IMR-90 (cell line): ENCODE measurements at regions not wholly inside any gene's neighbourhood (a gene's known extent, or its start where the extent isn't known, plus 50 kb on each side); places are given as distances from the start of the nearest gene placed in this dataset.

Source experiments
- ATAC-seq: fragments of 200-7000 bp; cut with Tn5 transposase; 2 replicates; pipeline ENCODE4 v1.9.1; 2020; ENCODE audit warnings: low read depth, mild to moderate bottlenecking, moderate library complexity
- BruUV-seq: library from RNA; stranded (reverse); fragments of 400-500 nt; replicated peaks from 2 replicates; lab custom pipeline; 2021; lab: Mats Ljungman, UMichigan
- CTCF ChIA-PET: fragments of 300-600 bp; formaldehyde crosslinking; extraction: SDS; loops from one replicate; lab custom pipeline; 2021; ENCODE audit warnings: antibody characterized with exemption; lab: Yijun Ruan, JAX
- POLR2A ChIA-PET: fragments of 300-600 bp; sonication (Branson Sonifier 250); formaldehyde crosslinking; loops from one replicate; lab custom pipeline; 2022; ENCODE audit warnings: antibody characterized with exemption; ENCODE audit not compliant: unreplicated experiment; lab: Charles Lee
- DNase-seq: peaks from one replicate; pipeline ENCODE4 v3.0.0; 2013
- H2AFZ ChIP-seq: replicated peaks from 2 replicates; pipeline ENCODE3; 2013; ENCODE audit warnings: low read length, mild to moderate bottlenecking; ENCODE audit not compliant: poor library complexity
- H2AK5ac ChIP-seq: 2 replicates; pipeline ENCODE4 v1.6.1; 2013; ENCODE audit warnings: low read depth, low read length, inconsistent platforms
- H2AK9ac ChIP-seq: replicated peaks from 2 replicates; pipeline ENCODE3; 2013; ENCODE audit warnings: mild to moderate bottlenecking, low read depth, low read length, moderate library complexity; ENCODE audit not compliant: poor library complexity
- H2BK120ac ChIP-seq: 2 replicates; pipeline ENCODE4 v1.6.1; 2013; ENCODE audit warnings: low read depth, low read length, inconsistent platforms
- H2BK15ac ChIP-seq: 3 replicates; pipeline ENCODE4 v1.6.1; 2013; ENCODE audit warnings: low read depth, low read length, inconsistent platforms
- H2BK20ac ChIP-seq: 2 replicates; pipeline ENCODE4 v1.6.1; 2013; ENCODE audit warnings: low read depth, mild to moderate bottlenecking, inconsistent platforms, low read length, moderate library complexity
- H2BK5ac ChIP-seq: 2 replicates; pipeline ENCODE4 v1.6.1; 2013; ENCODE audit warnings: mild to moderate bottlenecking, low read depth, low read length, inconsistent platforms; ENCODE audit not compliant: poor library complexity, severe bottlenecking
- H3K14ac ChIP-seq: replicated peaks from 2 replicates; pipeline ENCODE4 v1.6.1; 2013; ENCODE audit warnings: low read depth, low read length, inconsistent platforms
- H3K18ac ChIP-seq: 2 replicates; pipeline ENCODE4 v1.6.1; 2013; ENCODE audit warnings: low read depth, low read length, control low read depth
- H3K23ac ChIP-seq: 2 replicates; pipeline ENCODE4 v1.6.1; 2013; ENCODE audit warnings: low read depth, low read length, inconsistent platforms
- H3K27ac ChIP-seq: 2 replicates; pipeline ENCODE4 v1.5.1; 2013; ENCODE audit warnings: mild to moderate bottlenecking, control low read depth, low read length; ENCODE audit not compliant: insufficient read depth
- H3K27me3 ChIP-seq: 2 replicates; pipeline ENCODE4 v1.6.1; 2013; ENCODE audit warnings: low read length; ENCODE audit not compliant: control insufficient read depth, insufficient read depth
- H3K36me3 ChIP-seq: 2 replicates; pipeline ENCODE4 v1.6.1; 2013; ENCODE audit warnings: low read length, mixed read lengths; ENCODE audit not compliant: control insufficient read depth, insufficient read depth
- H3K4ac ChIP-seq: 2 replicates; pipeline ENCODE4 v1.6.1; 2013; ENCODE audit warnings: low read depth, low read length, inconsistent platforms
- H3K4me1 ChIP-seq: 2 replicates; pipeline ENCODE4 v1.6.1; 2013; ENCODE audit warnings: low read length, mixed read lengths; ENCODE audit not compliant: control insufficient read depth, insufficient read depth
- H3K4me2 ChIP-seq: 2 replicates; pipeline ENCODE4 v1.6.1; 2013; ENCODE audit warnings: low read depth, mild to moderate bottlenecking, control low read depth, low read length, moderate library complexity
- H3K4me3 ChIP-seq: 2 replicates; pipeline ENCODE4 v1.5.1; 2013; ENCODE audit warnings: low read depth, mild to moderate bottlenecking, control low read depth, low read length, moderate library complexity; ENCODE audit not compliant: insufficient read depth
- H3K56ac ChIP-seq: 2 replicates; pipeline ENCODE4 v1.6.1; 2013; ENCODE audit warnings: low read length, inconsistent platforms; ENCODE audit not compliant: insufficient read depth; ENCODE audit errors: extremely low read depth
- H3K79me1 ChIP-seq, 2 experiments: 2 replicates each; pipeline ENCODE4 v1.6.1; 2013; ENCODE audit warnings: low read length in 2 of 2, inconsistent platforms in 1 of 2, low read depth in 1 of 2
- H3K9ac ChIP-seq: 2 replicates; pipeline ENCODE4 v1.6.1; 2013; ENCODE audit warnings: low read depth, low read length, control low read depth
- H3K9me1 ChIP-seq: 2 replicates; pipeline ENCODE4 v1.6.1; 2013; ENCODE audit warnings: low read length, inconsistent platforms; ENCODE audit not compliant: insufficient read depth
- H3K9me3 ChIP-seq: 2 replicates; pipeline ENCODE4 v1.6.1; 2013; ENCODE audit warnings: low read length; ENCODE audit not compliant: control insufficient read depth, insufficient read depth
- H4K20me1 ChIP-seq: 2 replicates; pipeline ENCODE4 v1.6.1; 2013; ENCODE audit warnings: low read length, inconsistent platforms; ENCODE audit not compliant: insufficient read depth
- H4K5ac ChIP-seq: 2 replicates; pipeline ENCODE4 v1.6.1; 2013; ENCODE audit warnings: mild to moderate bottlenecking, low read depth, low read length, control low read depth
- H4K8ac ChIP-seq, 2 experiments: 2 replicates each; pipeline ENCODE4 v1.6.1; 2013; ENCODE audit warnings: low read depth in 2 of 2, low read length in 2 of 2, control low read depth in 1 of 2, inconsistent platforms in 1 of 2
- H4K91ac ChIP-seq: 2 replicates; pipeline ENCODE4 v1.6.1; 2013; ENCODE audit warnings: low read depth, low read length, inconsistent platforms; ENCODE audit not compliant: insufficient read depth
- CEBPB ChIP-seq: IDR thresholded peaks from 2 replicates; pipeline ENCODE4 v1.6.1; 2012; ENCODE audit warnings: low read depth, low read length, improper control_type of control experiment
- RFX5 ChIP-seq: IDR thresholded peaks from 2 replicates; pipeline ENCODE4 v1.8.0; 2012; ENCODE audit warnings: low read depth, mild to moderate bottlenecking, low read length, moderate library complexity
- WGBS, 2 experiments: methylation state at CpG; one replicate each; pipeline versions ENCODE4 v1.1.5 to v1.1.7; 2013; ENCODE audit warnings: missing lambda C conversion rate in 2 of 2; ENCODE audit not compliant: insufficient read length in 1 of 2; ENCODE audit errors: extremely low coverage in 2 of 2; 5-methylcytosine and 5-hydroxymethylcytosine counted together
- dilution Hi-C: fragments of 300-500 bp; cut with HindIII; formaldehyde crosslinking; loops from one replicate; pipeline ENCODE4 v1.14.3; 2018; ENCODE audit warnings: low sequenced_read_pairs; ENCODE audit not compliant: unreplicated experiment
- in situ Hi-C: fragments of 300-500 bp; cut with MboI; formaldehyde crosslinking; loops from 3 replicates; pipeline ENCODE4 v1.14.3; 2019; ENCODE audit warnings: low sequenced_read_pairs, inconsistent platforms, mixed read lengths
- intact Hi-C: fragments of 100-400 bp; cut with micrococcal nuclease; formaldehyde crosslinking; loops from 2 replicates; pipeline ENCODE4 v1.10.0; 2022

DNA sequence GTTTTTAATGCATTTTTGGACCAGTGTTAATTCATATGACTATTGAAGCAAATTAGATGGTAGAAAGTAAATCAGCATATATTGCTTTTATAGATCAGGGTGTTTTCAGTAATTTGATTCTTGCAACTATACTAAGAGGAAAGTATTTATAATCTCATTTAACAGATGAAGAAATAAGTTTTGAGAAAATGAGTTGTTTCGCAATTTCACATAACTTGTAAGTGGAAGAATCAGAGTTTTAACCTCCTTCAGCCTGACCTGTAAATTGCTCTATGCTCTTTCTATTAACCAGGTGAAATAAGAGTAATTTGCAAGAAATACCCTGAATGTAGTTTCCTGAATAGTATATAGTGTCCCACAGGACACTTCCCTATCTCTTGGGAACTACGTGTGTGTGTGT lies 1106.8 kb upstream of the RAG2 start:
- no peak overlapping the region for H3K9ac ChIP-seq

More for the DNA sequence above, 1106.8 kb upstream of the RAG2 start:
- Histone ChIP-seq H3K36me3 (no peaks in the 10 kb centered on the region), H3K4me1 (no peaks in the 10 kb centered on the region), H3K9me1 (no peaks in the 10 kb centered on the region), H3K27ac (no peak overlapping the region), H3K23ac (no peak overlapping the region), H4K91ac (no peak overlapping the region), H3K79me1 (no peaks in the 10 kb centered on the region), H4K20me1 (no peaks in the 10 kb centered on the region), H2BK20ac (no peak overlapping the region), H4K8ac (no peak overlapping the region), H2AK5ac (no peak overlapping the region), H3K14ac (no peak overlapping the region), H2AFZ (no peak overlapping the region), H3K4ac (no peak overlapping the region), H3K4me3 (no peak overlapping the region), H2BK15ac (no peak overlapping the region), H3K9me3 (no peaks in the 10 kb centered on the region), H4K5ac (no peak overlapping the region), H2BK5ac (no peak overlapping the region), H3K27me3 (no peaks in the 10 kb centered on the region), H3K18ac (no peak overlapping the region), H2BK120ac (no peak overlapping the region), H3K56ac (no peak overlapping the region), H2AK9ac (no peak overlapping the region), H3K4me2 (no peak overlapping the region)
- DNase-seq (no peak), ATAC-seq (no peak)
- in situ Hi-C loops, result no loop called here
- POLR2A ChIA-PET, result no interaction called here
- peak; percentile 82 for TF ChIP-seq CEBPB
- no peak for TF ChIP-seq RFX5
- BruUV-seq, result no TSS peak
- WGBS, 2 experiments, result no CpG with 5 or more reads among the region's 2 CpGs
- dilution Hi-C loops, result no loop called here
- intact Hi-C loops, result no loop called here
- CTCF ChIA-PET, result no interaction called here
